NT2/D1 (cell line): ENCODE measurements at regions not wholly inside any gene's neighbourhood (a gene's known extent, or its start where the extent isn't known, plus 50 kb on each side); places are given as distances from the start of the nearest gene placed in this dataset.
"Not testable (repeated sequence)": the region's sequence is repeated elsewhere in the genome, so short reads cannot be mapped to it uniquely, and the experiment has no call there.

Source experiments
- DNase-seq: peaks from one replicate; pipeline ENCODE4 v3.0.0-alpha.2; 2011; ENCODE audit warnings: low read depth, low spot score
- H3K27me3 ChIP-seq: 2 replicates; pipeline ENCODE4 v1.6.0; 2011; ENCODE audit warnings: mild to moderate bottlenecking; ENCODE audit not compliant: insufficient read length, insufficient read depth
- H3K36me3 ChIP-seq: 2 replicates; pipeline ENCODE4 v1.6.1; 2011; ENCODE audit warnings: mild to moderate bottlenecking, low read length, mixed read lengths; ENCODE audit not compliant: insufficient read depth, insufficient read length
- H3K4me1 ChIP-seq: 2 replicates; pipeline ENCODE4 v1.5.1; 2011; ENCODE audit not compliant: insufficient read depth, insufficient read length
- H3K4me3 ChIP-seq: 2 replicates; pipeline ENCODE4 v1.5.1; 2011; ENCODE audit warnings: low read depth; ENCODE audit not compliant: insufficient read length
- H3K9ac ChIP-seq: 2 replicates; pipeline ENCODE4 v1.6.0; 2011; ENCODE audit warnings: low read depth; ENCODE audit not compliant: insufficient read length
- H3K9me3 ChIP-seq: 2 replicates; pipeline ENCODE4 v1.5.1; 2011; ENCODE audit warnings: mild to moderate bottlenecking, low read length; ENCODE audit not compliant: insufficient read depth
- SUZ12 ChIP-seq: IDR thresholded peaks from 2 replicates; pipeline ENCODE4 v1.6.1; 2011; ENCODE audit not compliant: insufficient read length, insufficient read depth; ENCODE audit errors: extremely low read depth
- YY1 ChIP-seq: IDR thresholded peaks from 2 replicates; pipeline ENCODE4 v1.6.1; 2011; ENCODE audit not compliant: insufficient read length, insufficient read depth
- ZNF274 ChIP-seq: IDR thresholded peaks from 2 replicates; pipeline ENCODE4 v1.6.1; 2011; ENCODE audit warnings: mild to moderate bottlenecking, low read depth, low read length

DNA sequence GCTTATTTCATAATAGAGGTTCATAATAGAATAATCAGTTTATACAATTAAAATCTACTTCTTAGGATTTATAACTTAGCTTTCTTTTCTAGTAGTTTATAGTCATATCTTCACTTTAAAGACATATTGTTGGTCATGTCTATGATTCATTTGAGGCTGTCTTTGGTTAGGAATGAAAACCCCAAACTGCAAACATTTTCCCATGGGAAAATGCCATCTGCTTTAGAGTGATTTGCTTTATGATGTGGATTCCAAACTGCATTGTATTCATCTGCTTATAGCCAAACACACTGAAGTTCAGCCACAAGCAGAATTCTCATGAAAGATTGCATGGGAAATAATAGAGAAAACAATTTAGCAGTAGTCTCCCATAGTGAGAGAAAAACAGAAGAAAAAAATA lies 128.0 kb downstream of the RFPL4B start:
- no peaks in the 10 kb centered on the region for H3K27me3 ChIP-seq
- no peaks in the 10 kb centered on the region for H3K36me3 ChIP-seq
- no peak overlapping the region for H3K4me3 ChIP-seq
- H3K9me3 ChIP-seq = no peaks in the 10 kb centered on the region
- no peak for TF ChIP-seq SUZ12
- no peak for TF ChIP-seq YY1
- TF ChIP-seq ZNF274 = no peak
- H3K4me1 ChIP-seq = no peaks in the 10 kb centered on the region
- H3K9ac ChIP-seq = no peak overlapping the region
- no peak for DNase-seq

DNA sequence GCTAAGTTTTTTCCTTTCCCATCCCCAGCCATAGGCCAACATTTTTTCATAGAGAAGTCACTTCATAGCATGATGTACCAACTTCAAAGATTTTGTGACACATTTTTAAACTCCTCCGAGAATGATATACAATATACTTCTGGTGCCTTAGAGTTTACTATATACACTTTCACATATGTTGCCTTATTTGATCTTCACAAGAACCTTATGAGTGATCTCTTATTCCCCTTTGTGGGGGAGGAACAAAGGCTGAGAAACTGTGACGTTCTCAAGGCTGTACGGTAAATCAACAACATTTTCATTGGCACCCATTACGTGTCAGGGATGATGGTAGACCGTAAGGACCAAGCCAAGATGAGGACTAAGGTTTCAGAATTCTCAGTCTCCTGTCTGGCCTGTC lies 130.0 kb downstream of the RFPL4B start:
- Histone ChIP-seq H3K4me3 (no peak overlapping the region), H3K9ac (no peak overlapping the region), H3K4me1 (no peaks in the 10 kb centered on the region), H3K9me3 (no peaks in the 10 kb centered on the region), H3K27me3 (no peaks in the 10 kb centered on the region), H3K36me3 (no peaks in the 10 kb centered on the region)
- TF ChIP-seq ZNF274 (no peak), YY1 (no peak), SUZ12 (no peak)
- DNase-seq = no peak

DNA sequence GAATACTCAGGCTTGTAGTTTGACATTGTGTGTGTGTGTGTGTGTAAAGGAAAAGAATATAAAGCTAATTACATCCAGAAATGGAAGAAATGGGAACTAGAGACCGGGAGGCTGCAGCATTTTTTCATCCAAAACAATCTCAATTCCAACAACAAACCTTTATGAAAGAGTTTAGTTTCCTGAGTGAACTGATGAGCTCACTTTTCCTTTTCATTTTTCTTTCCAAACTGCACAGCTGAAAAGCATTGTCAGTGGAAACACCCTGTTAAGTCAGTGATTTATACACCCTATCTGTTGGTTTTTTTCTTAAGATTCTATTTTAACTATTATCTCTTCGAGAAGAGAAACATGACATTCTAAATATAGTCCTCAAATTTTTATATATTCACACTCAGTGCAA lies 130.9 kb downstream of the RFPL4B start:
- TF ChIP-seq SUZ12 (no peak), ZNF274 (no peak), YY1 (no peak)
- no peaks in the 10 kb centered on the region for H3K27me3 ChIP-seq
- no peak overlapping the region for H3K9ac ChIP-seq
- H3K4me1 ChIP-seq = no peaks in the 10 kb centered on the region
- no peaks in the 10 kb centered on the region for H3K9me3 ChIP-seq
- H3K4me3 ChIP-seq = no peak overlapping the region
- DNase-seq = no peak
- no peaks in the 10 kb centered on the region for H3K36me3 ChIP-seq

DNA sequence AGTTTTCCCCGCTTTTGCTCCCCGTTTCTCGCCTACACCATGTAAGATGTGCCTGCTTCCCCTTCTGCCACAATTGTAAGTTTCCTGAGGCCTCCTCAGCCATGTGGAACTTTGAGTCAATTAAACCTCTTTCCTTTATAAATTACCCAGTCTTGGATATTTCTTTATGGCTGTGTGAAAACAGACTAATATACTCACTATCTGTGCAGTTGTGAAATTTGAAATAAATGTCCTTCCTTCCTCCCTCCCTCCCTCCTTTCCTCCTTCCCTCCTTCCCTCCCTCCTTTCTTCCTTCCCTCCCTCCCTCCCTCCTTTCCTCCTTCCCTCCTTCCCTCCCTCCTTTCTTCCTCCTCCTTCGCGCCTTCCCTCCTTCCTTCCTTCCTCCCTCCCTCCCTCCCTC lies 132.8 kb downstream of the RFPL4B start:
- DNase-seq, H3K4me1 ChIP-seq, H3K9ac ChIP-seq, H3K36me3 ChIP-seq, H3K4me3 ChIP-seq, H3K27me3 ChIP-seq, H3K9me3 ChIP-seq: not testable (repeated sequence)

DNA sequence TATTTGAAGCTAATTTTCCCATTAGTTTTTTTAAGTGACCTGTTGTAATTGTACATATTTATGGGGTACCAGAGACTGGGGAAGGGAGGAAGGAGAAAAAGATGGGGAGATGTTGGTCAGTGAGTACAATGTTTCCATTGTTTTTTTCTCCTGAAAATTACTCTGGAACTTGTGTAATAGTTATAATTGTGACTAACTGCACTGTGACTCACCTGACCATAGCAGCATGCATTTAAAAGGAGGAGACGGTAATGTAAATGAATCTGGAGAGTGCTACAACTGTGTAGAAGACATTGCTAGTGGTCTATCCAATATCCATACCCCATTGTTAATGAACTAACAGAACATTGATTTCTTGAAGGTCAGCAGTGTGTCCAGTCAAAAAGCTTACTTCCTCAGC lies 133.4 kb downstream of the RFPL4B start:
- no peak overlapping the region for H3K9ac ChIP-seq
- TF ChIP-seq YY1 = no peak
- TF ChIP-seq ZNF274 = no peak
- no peak for TF ChIP-seq SUZ12
- no peak for DNase-seq

DNA sequence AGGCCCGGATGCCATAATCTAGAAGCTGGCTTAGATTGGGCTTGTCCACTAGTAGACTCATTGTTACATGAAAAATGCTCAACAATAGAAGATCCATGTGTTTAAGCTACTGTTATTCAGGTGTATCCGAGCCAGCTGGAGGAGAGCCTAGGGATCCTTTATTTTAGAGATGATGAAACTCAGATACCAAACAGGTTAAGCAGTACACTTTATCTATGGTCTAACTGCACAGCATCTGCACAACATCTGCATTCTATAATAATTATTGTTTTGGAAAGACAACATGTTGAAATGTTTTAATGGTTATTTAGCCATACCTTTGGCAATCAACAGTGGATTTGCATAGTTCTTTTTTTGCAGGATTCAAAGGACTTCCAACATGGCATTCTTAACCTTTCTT lies 134.1 kb downstream of the RFPL4B start:
- Histone ChIP-seq H3K9ac (no peak overlapping the region), H3K4me1 (no peaks in the 10 kb centered on the region), H3K36me3 (no peaks in the 10 kb centered on the region), H3K9me3 (no peaks in the 10 kb centered on the region), H3K27me3 (no peaks in the 10 kb centered on the region), H3K4me3 (no peak overlapping the region)
- TF ChIP-seq YY1 (no peak), ZNF274 (no peak), SUZ12 (no peak)
- DNase-seq = no peak

More for the DNA sequence above, 133.4 kb downstream of the RFPL4B start:
- Histone ChIP-seq H3K9me3 (no peaks in the 10 kb centered on the region), H3K36me3 (no peaks in the 10 kb centered on the region), H3K27me3 (no peaks in the 10 kb centered on the region), H3K4me3 (no peak overlapping the region), H3K4me1 (no peaks in the 10 kb centered on the region)

DNA sequence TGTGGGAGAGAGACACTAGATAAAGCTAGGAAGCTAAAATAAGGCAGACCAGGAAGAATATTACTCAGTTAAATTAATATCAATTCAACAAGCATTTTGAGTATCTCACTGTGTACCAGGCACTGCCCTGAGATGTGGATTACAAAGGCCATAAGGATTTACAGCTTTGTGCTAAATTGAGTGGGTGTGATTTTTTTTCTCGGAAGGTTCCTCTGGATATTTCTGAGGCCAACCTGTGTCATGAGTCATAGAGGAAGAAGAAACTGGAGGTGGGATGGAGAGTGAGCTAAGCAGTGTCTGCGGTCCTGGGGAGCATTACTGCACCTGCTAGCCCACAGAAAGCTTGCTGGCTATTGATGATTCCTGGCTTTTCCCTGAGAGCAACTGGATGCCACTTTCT lies 135.2 kb downstream of the RFPL4B start:
- Histone ChIP-seq H3K4me1 (no peaks in the 10 kb centered on the region), H3K9me3 (no peaks in the 10 kb centered on the region), H3K9ac (no peak overlapping the region), H3K36me3 (no peaks in the 10 kb centered on the region), H3K27me3 (no peaks in the 10 kb centered on the region), H3K4me3 (no peak overlapping the region)
- no peak for DNase-seq
- TF ChIP-seq SUZ12 (no peak), YY1 (no peak), ZNF274 (no peak)
